ENCODE measurements at regions not wholly inside any gene's neighbourhood (a gene's known extent, or its start where the extent isn't known, plus 50 kb on each side); places are given as distances from the start of the nearest gene placed in this dataset.

DNA sequence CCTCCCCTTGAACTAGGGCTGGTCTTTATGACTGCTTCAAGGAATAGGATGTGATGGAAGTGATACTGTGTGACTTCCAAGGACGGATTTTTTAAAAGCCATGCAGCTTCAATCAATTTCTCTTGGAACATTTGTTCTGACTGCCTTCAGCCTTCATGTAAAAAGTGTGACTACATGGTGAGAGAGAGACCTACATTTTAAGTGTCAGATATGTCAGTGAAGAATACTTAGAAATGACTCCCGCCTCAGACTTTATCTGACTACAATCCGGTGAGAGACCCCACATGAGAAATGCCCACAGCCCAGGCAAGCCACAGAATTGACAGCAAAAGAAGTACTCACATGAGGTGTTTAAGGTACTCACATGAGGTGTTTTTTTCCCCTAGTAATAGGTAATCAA lies 295.3 kb downstream of the KCNC2 start:
- POLR2A ChIA-PET = no interaction called here
- no peak for TF ChIP-seq CTCF (IDR thresholded peaks at IDR 0.05; ENCODE audit: unreplicated experiment)
- Mint-ChIP-seq H3K4me1 (ENCODE audit: insufficient read depth, unreplicated experiment) (no peaks in the 10 kb centered on the region), H3K4me3 (ENCODE audit: unreplicated experiment) (no peak overlapping the region), H3K27ac (ENCODE audit: low read depth, unreplicated experiment) (no peak overlapping the region), H3K27me3 (ENCODE audit: insufficient read depth, unreplicated experiment) (no peaks in the 10 kb centered on the region), H3K9me3 (ENCODE audit: unreplicated experiment) (no peaks in the 10 kb centered on the region), H3K36me3 (ENCODE audit: insufficient read depth, unreplicated experiment) (no peaks in the 10 kb centered on the region)
- intact Hi-C loops (cut with micrococcal nuclease) = no loop called here
- no TSS peak for BruUV-seq (replicated peaks)
- no peak for DNase-seq (ENCODE audit: unreplicated experiment)
- CTCF ChIA-PET = no interaction called here

GRCh38 chr12:74915718-74916117 lies 293.9 kb downstream of the KCNC2 start:
- ChIA-PET POLR2A (no interaction called here), CTCF (no interaction called here)
- no peak for DNase-seq (ENCODE audit: unreplicated experiment)
- no peak for TF ChIP-seq CTCF (IDR thresholded peaks at IDR 0.05; ENCODE audit: unreplicated experiment)
- BruUV-seq (replicated peaks) = no TSS peak
- Mint-ChIP-seq H3K9me3 (ENCODE audit: unreplicated experiment) (no peaks in the 10 kb centered on the region), H3K27ac (ENCODE audit: low read depth, unreplicated experiment) (no peak overlapping the region), H3K36me3 (ENCODE audit: insufficient read depth, unreplicated experiment) (no peaks in the 10 kb centered on the region), H3K4me1 (ENCODE audit: insufficient read depth, unreplicated experiment) (no peaks in the 10 kb centered on the region), H3K27me3 (ENCODE audit: insufficient read depth, unreplicated experiment) (no peaks in the 10 kb centered on the region), H3K4me3 (ENCODE audit: unreplicated experiment) (no peak overlapping the region)
- intact Hi-C loops (cut with micrococcal nuclease) = no loop called here

GRCh38 chr12:74917743-74918142 lies 291.9 kb downstream of the KCNC2 start:
- Mint-ChIP-seq H3K36me3 (ENCODE audit: insufficient read depth, unreplicated experiment) (no peaks in the 10 kb centered on the region), H3K27ac (ENCODE audit: low read depth, unreplicated experiment) (no peak overlapping the region), H3K27me3 (ENCODE audit: insufficient read depth, unreplicated experiment) (no peaks in the 10 kb centered on the region), H3K4me3 (ENCODE audit: unreplicated experiment) (no peak overlapping the region), H3K9me3 (ENCODE audit: unreplicated experiment) (no peaks in the 10 kb centered on the region), H3K4me1 (ENCODE audit: insufficient read depth, unreplicated experiment) (no peaks in the 10 kb centered on the region)
- CTCF ChIA-PET = no interaction called here
- POLR2A ChIA-PET = no interaction called here
- no peak for DNase-seq (ENCODE audit: unreplicated experiment)
- no peak for TF ChIP-seq CTCF (IDR thresholded peaks at IDR 0.05; ENCODE audit: unreplicated experiment)
- BruUV-seq (replicated peaks) = no TSS peak
- intact Hi-C loops (cut with micrococcal nuclease) = no loop called here

- no peaks in the 10 kb centered on the region for H3K4me1 Mint-ChIP-seq (ENCODE audit: insufficient read depth, unreplicated experiment)
- no peaks in the 10 kb centered on the region for H3K27me3 Mint-ChIP-seq (ENCODE audit: insufficient read depth, unreplicated experiment)
- no peak overlapping the region for H3K4me3 Mint-ChIP-seq (ENCODE audit: unreplicated experiment)
- intact Hi-C loops (cut with micrococcal nuclease) = no loop called here
- CTCF ChIA-PET = no interaction called here
- H3K9me3 Mint-ChIP-seq (ENCODE audit: unreplicated experiment) = no peaks in the 10 kb centered on the region
- TF ChIP-seq CTCF (IDR thresholded peaks at IDR 0.05; ENCODE audit: unreplicated experiment) = no peak
- H3K36me3 Mint-ChIP-seq (ENCODE audit: insufficient read depth, unreplicated experiment) = no peaks in the 10 kb centered on the region
- POLR2A ChIA-PET = no interaction called here
- no peak for DNase-seq (ENCODE audit: unreplicated experiment)
- H3K27ac Mint-ChIP-seq (ENCODE audit: low read depth, unreplicated experiment) = no peak overlapping the region
- no TSS peak for BruUV-seq (replicated peaks)
These were observed 291.3 kb downstream of the KCNC2 start for GRCh38 chr12:74918291-74918690.

Data from MCF 10A (cell line).